Thyroid gland (tissue), 4 donors: ENCODE measurements at regions not wholly inside any gene's neighbourhood (a gene's known extent, or its start where the extent isn't known, plus 50 kb on each side); places are given as distances from the start of the nearest gene placed in this dataset.

Experiments used
- CTCF ChIP-seq, 6 experiments: fragments of 200-600 bp in 3 of 6; fragments of 450-650 bp in 3 of 6; sonication (generic) in 3 of 6; IDR thresholded peaks; one replicate each; pipeline ENCODE4 v1.5.1; 2016 to 2019; ENCODE audit warnings: antibody characterized with exemption in 6 of 6, mild to moderate bottlenecking in 2 of 6, inconsistent platforms in 1 of 6, moderate library complexity in 1 of 6
- POLR2A ChIP-seq, 2 donors: fragments of 450-650 bp; IDR thresholded peaks; one replicate each; pipeline ENCODE4 v1.6.1; 2017; ENCODE audit warnings: antibody characterized with exemption in 2 of 2, mild to moderate bottlenecking in 2 of 2, moderate library complexity in 1 of 2

DNA sequence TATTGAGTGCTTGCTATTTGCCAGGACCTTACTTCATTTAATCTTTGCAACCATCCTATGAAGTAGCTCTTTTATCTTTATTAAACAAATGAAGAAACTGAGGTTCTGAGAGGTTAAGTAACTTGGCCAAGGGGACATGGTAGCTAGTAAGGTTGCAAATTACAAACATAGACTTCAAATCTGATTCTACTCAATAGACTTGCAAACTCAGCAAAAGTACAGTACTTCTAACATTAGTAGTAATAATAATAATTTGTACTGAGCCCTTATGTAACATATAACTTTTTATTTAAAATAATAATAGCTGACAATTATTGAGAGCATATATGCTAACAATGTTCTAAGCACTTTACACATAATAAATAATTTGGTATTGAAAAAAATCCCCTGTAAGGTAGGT lies 255.7 kb upstream of the ATP5MC3 start:
- no peak for TF ChIP-seq CTCF (IDR thresholded peaks at IDR 0.05)
- TF ChIP-seq POLR2A (IDR thresholded peaks at IDR 0.05) = no peak
